Endothelial cell of umbilical vein (primary cell): ENCODE measurements at regions not wholly inside any gene's neighbourhood (a gene's known extent, or its start where the extent isn't known, plus 50 kb on each side); places are given as distances from the start of the nearest gene placed in this dataset.

Experiments
- FOS ChIP-seq: IDR thresholded peaks from 2 replicates; pipeline ENCODE4 v1.6.1; 2011; ENCODE audit warnings: mild to moderate bottlenecking, low read length, moderate library complexity, borderline replicate concordance; ENCODE audit not compliant: insufficient read depth
- JUN ChIP-seq: IDR thresholded peaks from 2 replicates; pipeline ENCODE4 v1.6.1; 2011; ENCODE audit warnings: borderline replicate concordance, low read depth; ENCODE audit not compliant: insufficient read length, insufficient read depth
- POLR2A ChIP-seq: IDR thresholded peaks from 2 replicates; pipeline ENCODE4 v1.6.1; 2012; ENCODE audit warnings: low read depth, mild to moderate bottlenecking, control low read depth, low read length
- POLR2AphosphoS5 ChIP-seq: IDR thresholded peaks from 2 replicates; pipeline ENCODE4 v1.6.1; 2012; ENCODE audit warnings: low read depth, mild to moderate bottlenecking, control low read depth, low read length, moderate library complexity; ENCODE audit not compliant: insufficient read depth
- TF ChIP-seq, protein P1 (sequence below), 2 donors: IDR thresholded peaks; 1 replicate in 1 of 2; 2 replicates in 1 of 2; pipeline ENCODE4 v1.5.1; 2011; ENCODE audit warnings: low read length in 2 of 2, mild to moderate bottlenecking in 2 of 2, moderate library complexity in 2 of 2, control low read depth in 1 of 2, inconsistent platforms in 1 of 2, low read depth in 1 of 2; ENCODE audit not compliant: insufficient read depth in 1 of 2; ENCODE audit errors: extremely low read depth in 1 of 2
- TF ChIP-seq, protein P2 (sequence below): IDR thresholded peaks from 2 replicates; pipeline ENCODE4 v1.6.1; 2011; ENCODE audit not compliant: insufficient read depth, insufficient read length

DNA sequence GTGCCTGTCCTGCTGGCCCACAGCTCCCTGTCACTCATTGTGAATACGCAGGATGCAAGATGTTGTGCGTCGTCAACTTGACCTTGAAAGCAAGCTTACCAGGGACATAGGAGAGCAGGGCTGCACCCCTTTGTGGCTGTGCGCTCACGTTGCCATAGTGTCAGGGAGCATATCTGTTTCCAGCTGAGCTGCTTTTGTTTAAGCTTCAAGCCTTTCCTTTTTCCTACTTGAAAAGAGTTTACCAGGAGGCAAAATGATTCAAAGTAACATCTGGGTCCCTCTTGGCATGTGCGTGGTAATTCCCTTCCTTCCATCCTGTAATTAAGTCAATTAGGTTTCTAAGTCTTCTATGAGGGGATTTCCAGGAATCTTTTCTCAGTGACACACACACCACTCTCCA is 537.1 kb downstream of the AJAP1 start:
- TF ChIP-seq, protein P1, sequence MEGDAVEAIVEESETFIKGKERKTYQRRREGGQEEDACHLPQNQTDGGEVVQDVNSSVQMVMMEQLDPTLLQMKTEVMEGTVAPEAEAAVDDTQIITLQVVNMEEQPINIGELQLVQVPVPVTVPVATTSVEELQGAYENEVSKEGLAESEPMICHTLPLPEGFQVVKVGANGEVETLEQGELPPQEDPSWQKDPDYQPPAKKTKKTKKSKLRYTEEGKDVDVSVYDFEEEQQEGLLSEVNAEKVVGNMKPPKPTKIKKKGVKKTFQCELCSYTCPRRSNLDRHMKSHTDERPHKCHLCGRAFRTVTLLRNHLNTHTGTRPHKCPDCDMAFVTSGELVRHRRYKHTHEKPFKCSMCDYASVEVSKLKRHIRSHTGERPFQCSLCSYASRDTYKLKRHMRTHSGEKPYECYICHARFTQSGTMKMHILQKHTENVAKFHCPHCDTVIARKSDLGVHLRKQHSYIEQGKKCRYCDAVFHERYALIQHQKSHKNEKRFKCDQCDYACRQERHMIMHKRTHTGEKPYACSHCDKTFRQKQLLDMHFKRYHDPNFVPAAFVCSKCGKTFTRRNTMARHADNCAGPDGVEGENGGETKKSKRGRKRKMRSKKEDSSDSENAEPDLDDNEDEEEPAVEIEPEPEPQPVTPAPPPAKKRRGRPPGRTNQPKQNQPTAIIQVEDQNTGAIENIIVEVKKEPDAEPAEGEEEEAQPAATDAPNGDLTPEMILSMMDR (IDR thresholded peaks at IDR 0.05; ENCODE audit: extremely low read depth in 1 of 2, insufficient read depth in 1 of 2, low read depth in 1 of 2, low read length in 2 of 2), result no peak
- no peak for TF ChIP-seq POLR2AphosphoS5
- TF ChIP-seq FOS, result no peak
- TF ChIP-seq, protein P2, sequence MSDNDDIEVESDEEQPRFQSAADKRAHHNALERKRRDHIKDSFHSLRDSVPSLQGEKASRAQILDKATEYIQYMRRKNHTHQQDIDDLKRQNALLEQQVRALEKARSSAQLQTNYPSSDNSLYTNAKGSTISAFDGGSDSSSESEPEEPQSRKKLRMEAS, result no peak
- no peak for TF ChIP-seq POLR2A
- TF ChIP-seq JUN, result no peak
